Stimulated activated CD4-positive, alpha-beta T cell treated with anti-CD3 and anti-CD28 coated beads, Interleukin-12 subunit alpha, Interleukin-12 subunit beta, amount 100 ng/mL, for 24 hours (primary cell): ENCODE measurements at regions not wholly inside any gene's neighbourhood (a gene's known extent, or its start where the extent isn't known, plus 50 kb on each side); places are given as distances from the start of the nearest gene placed in this dataset.

ENCODE experiments used
- DNase-seq, 2 experiments: peaks; one replicate each; pipeline ENCODE4 v3.0.0-alpha.2; 2020; ENCODE audit warnings: low read depth in 2 of 2

GRCh38 chr12:11568155-11568761 lies 81.2 kb upstream of the ETV6 start:
- DNase-seq = no peak

- DNase-seq = no peak
Observed at GRCh38 chr12:11568762-11569478, 80.6 kb upstream of the ETV6 start.

DNA sequence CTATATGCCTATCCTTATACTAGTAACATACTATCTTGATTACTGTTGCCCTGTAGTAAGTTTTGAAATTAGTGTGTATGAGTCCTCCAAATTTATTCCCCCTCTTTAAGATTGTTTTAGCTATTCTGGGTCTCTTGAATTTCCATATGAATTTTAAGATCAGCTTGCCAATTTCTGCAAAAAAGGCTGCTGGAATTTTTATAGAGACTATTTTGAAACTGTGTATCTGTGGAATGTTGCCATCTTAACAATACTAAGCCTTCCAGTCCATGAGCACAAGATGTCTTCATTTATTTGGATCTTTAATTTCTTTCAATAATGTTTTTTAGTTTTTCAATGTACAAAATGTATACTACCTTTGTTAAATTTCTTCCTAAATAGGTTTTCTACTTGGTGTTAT lies 79.8 kb upstream of the ETV6 start:
- no peak for DNase-seq

- DNase-seq = no peak
Observed at GRCh38 chr12:11573880-11574279, 75.6 kb upstream of the ETV6 start.

GRCh38 chr12:11576104-11576503 lies 73.4 kb upstream of the ETV6 start:
- peak in 1 of 2 experiments; percentile 37 for DNase-seq

- DNase-seq = no peak
Observed at GRCh38 chr12:11577658-11578260, 71.7 kb upstream of the ETV6 start.

GRCh38 chr12:11578461-11578993 lies 70.9 kb upstream of the ETV6 start:
- no peak for DNase-seq

- DNase-seq = no peak
Observed at GRCh38 chr12:11580125-11580751, 69.2 kb upstream of the ETV6 start.

DNA sequence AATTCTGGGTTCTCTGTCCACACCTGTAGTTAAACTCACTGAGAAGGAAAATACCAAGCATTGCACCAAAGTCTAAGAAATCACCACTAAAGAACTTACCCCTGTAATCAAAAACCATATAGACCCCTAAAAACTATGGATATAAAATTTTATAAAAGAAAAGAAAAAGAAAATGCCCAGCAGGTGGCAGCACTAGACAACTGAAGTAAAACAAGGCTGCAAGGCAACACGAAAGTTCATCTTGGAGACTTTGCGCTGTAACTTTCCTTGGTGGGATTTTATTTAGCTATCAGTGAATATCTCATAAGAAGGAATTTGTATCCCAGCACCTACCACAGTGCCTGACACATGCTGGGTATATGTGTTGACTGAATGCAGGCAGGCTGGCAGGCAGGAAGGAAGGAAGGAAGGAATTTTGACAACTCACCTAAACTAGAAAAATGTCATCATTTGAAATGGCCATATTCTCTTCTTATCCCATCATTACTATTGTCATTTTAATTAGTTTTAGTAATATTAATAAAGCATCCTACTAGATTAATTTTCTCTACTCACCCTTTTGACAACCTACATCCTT lies 68.2 kb upstream of the ETV6 start:
- peak; percentile 23 to 64 for DNase-seq

DNA sequence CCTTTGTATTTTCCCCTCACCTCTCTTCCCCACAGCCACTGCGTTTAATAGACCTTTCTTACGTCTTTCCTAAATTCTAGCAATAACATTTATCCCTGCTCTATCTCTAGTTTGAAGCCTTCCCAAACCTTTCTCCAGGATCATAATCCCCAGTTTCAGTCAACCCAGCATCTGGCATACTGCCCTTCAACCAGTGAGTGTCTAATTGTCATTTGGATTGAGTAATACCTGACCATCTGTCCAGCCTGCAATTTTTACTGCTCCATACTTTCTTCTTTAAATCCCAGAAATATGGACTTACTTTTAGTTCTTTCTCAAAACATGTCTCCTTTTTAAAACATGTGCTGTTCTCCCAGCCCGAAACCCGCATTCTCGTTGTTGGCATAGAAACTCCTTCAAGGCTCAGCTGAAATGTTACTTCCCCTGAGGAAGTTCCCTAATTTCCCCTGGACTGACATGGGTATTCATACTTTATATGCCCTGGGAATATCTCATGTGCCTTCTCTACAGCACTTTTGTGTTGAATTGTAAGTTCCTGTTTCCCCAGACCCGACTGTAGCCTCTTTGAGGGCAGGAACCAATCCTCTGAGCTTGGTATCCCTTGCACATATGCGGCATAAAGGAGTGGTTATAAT lies 65.1 kb upstream of the ETV6 start:
- no peak for DNase-seq

- DNase-seq = no peak
Observed at GRCh38 chr12:11592484-11592883, 57.0 kb upstream of the ETV6 start.

- no peak for DNase-seq
Observed at GRCh38 chr12:11593013-11593412, 56.5 kb upstream of the ETV6 start.

DNA sequence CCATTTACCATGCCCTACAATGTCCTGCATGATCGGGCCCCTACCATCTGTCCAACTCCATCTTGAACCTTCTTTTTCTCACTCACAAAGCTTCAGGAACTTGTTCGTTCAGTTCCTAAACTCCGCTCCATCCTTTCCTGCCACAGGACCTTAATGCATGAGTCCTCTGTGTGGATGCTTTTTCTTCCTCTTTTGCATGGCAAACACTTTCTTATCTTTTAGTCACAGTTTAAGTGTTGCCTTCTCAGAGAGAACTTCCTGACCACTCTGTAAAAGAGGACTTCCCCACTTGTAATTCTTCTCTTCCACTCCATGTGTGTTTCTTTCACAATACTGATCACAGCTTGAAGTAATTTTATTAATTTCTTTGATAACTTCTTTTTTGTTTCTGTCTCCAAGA lies 54.4 kb upstream of the ETV6 start:
- DNase-seq = no peak

DNA sequence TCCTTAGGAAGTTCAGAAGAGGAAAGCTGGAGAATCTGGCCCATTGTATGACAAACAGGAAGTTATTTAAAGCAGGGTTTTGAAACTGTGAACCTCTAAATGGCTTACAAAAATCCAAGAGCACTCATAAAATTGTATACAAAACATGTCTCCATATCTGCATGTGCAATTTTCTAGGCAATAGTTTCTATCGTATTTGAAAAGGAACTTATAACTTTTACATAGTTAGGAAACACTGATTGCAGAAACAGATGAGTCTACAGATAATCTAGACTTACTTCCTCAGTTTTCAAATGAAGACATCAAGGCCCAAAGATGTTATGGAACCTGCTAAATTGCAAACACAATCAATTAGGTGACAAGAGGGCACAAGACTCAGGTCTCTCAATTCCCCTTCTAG lies 53.3 kb upstream of the ETV6 start:
- no peak for DNase-seq

GRCh38 chr12:11598900-11599299 lies 50.6 kb upstream of the ETV6 start:
- DNase-seq = no peak
